Endodermal cell (in vitro differentiated cells): ENCODE measurements at regions not wholly inside any gene's neighbourhood (a gene's known extent, or its start where the extent isn't known, plus 50 kb on each side); places are given as distances from the start of the nearest gene placed in this dataset.

ENCODE experiments used
- DNase-seq: peaks from one replicate; pipeline ENCODE4 v3.0.0-alpha.2; 2017
- H3K27ac ChIP-seq: 2 replicates; pipeline ENCODE4 v1.5.1; 2013; ENCODE audit warnings: mild to moderate bottlenecking, low read depth, low read length, moderate library complexity
- H3K27me3 ChIP-seq: 2 replicates; pipeline ENCODE4 v1.6.1; 2013; ENCODE audit warnings: mild to moderate bottlenecking, low read length, moderate library complexity; ENCODE audit not compliant: insufficient read depth, control insufficient read depth, poor library complexity, severe bottlenecking
- H3K36me3 ChIP-seq: 2 replicates; pipeline ENCODE4 v1.7.0; 2013; ENCODE audit warnings: mild to moderate bottlenecking, low read length, moderate library complexity; ENCODE audit not compliant: control insufficient read depth, insufficient read depth
- H3K4me1 ChIP-seq: one replicate; pipeline ENCODE4 v1.7.0; 2013; ENCODE audit warnings: low read length; ENCODE audit not compliant: control insufficient read depth, insufficient read depth
- H3K4me3 ChIP-seq: 2 replicates; pipeline ENCODE4 v1.5.1; 2013; ENCODE audit warnings: mild to moderate bottlenecking, low read length, moderate library complexity
- H3K9ac ChIP-seq: 2 replicates; pipeline ENCODE4 v1.6.1; 2013; ENCODE audit warnings: mild to moderate bottlenecking, low read length, moderate library complexity; ENCODE audit not compliant: poor library complexity, severe bottlenecking; ENCODE audit errors: extremely low read depth
- H3K9me3 ChIP-seq: 2 replicates; pipeline ENCODE4 v1.6.1; 2013; ENCODE audit warnings: mild to moderate bottlenecking, low read length, moderate library complexity; ENCODE audit not compliant: control insufficient read depth
- H3K27ac Mint-ChIP-seq: 2 replicates; pipeline ENCODE4 v1.8.0; 2020; ENCODE audit warnings: mixed read lengths
- H3K27me3 Mint-ChIP-seq: 2 replicates; pipeline ENCODE4 v1.8.0; 2021; ENCODE audit warnings: mild to moderate bottlenecking, mixed read lengths; ENCODE audit not compliant: insufficient read depth
- H3K36me3 Mint-ChIP-seq: 2 replicates; pipeline ENCODE4 v1.8.0; 2020; ENCODE audit warnings: low read depth, mixed read lengths
- H3K4me1 Mint-ChIP-seq: 2 replicates; pipeline ENCODE4 v1.8.0; 2020; ENCODE audit warnings: mixed read lengths
- H3K4me3 Mint-ChIP-seq: 2 replicates; pipeline ENCODE4 v1.8.0; 2020; ENCODE audit warnings: mild to moderate bottlenecking, moderate library complexity, mixed read lengths
- H3K9me3 Mint-ChIP-seq: 2 replicates; pipeline ENCODE4 v1.8.0; 2020; ENCODE audit warnings: mild to moderate bottlenecking, mixed read lengths
- CTCF ChIP-seq: fragments of 200-600 bp; sonication (generic); conservative IDR thresholded peaks from 2 replicates; pipeline ENCODE4 v1.5.0; 2021; ENCODE audit warnings: antibody characterized with exemption, mild to moderate bottlenecking
- WGBS, 2 experiments: methylation state at CpG; one replicate each; pipeline versions ENCODE4 v1.1.5 to v1.1.7; 2013; ENCODE audit warnings: missing lambda C conversion rate in 2 of 2, mixed read lengths in 1 of 2; ENCODE audit not compliant: insufficient coverage in 1 of 2, insufficient read length in 1 of 2; 5-methylcytosine and 5-hydroxymethylcytosine counted together

GRCh38 chr7:109983618-109984017 lies 1107.3 kb upstream of the LRRN3 start:
- Mint-ChIP-seq H3K27me3 (no peaks in the 10 kb centered on the region), H3K9me3 (peaks cover 9% of the 10 kb centered on the region), H3K4me1 (no peaks in the 10 kb centered on the region), H3K36me3 (no peaks in the 10 kb centered on the region), H3K27ac (no peak overlapping the region), H3K4me3 (no peak overlapping the region)
- peaks cover 9% of the 10 kb centered on the region for H3K9me3 ChIP-seq
- no peak overlapping the region for H3K9ac ChIP-seq
- 100% methylated on average over 1 of the region's 1 CpG; no CpG with 5 or more reads in 1 of the 2 experiments for WGBS, 2 experiments
- H3K27ac ChIP-seq: no peak overlapping the region
- H3K27me3 ChIP-seq: no peaks in the 10 kb centered on the region
- H3K4me3 ChIP-seq: no peak overlapping the region
- no peak for TF ChIP-seq CTCF
- H3K4me1 ChIP-seq: no peaks in the 10 kb centered on the region
- no peak for DNase-seq
- no peaks in the 10 kb centered on the region for H3K36me3 ChIP-seq

GRCh38 chr7:109984729-109985128 lies 1106.2 kb upstream of the LRRN3 start:
- H3K4me3 ChIP-seq: no peak overlapping the region
- Mint-ChIP-seq H3K4me1 (no peaks in the 10 kb centered on the region), H3K4me3 (no peak overlapping the region), H3K27ac (no peak overlapping the region), H3K36me3 (no peaks in the 10 kb centered on the region), H3K9me3 (peaks cover 9% of the 10 kb centered on the region), H3K27me3 (no peaks in the 10 kb centered on the region)
- peaks cover 9% of the 10 kb centered on the region for H3K9me3 ChIP-seq
- H3K27ac ChIP-seq: no peak overlapping the region
- 81 to 92% methylated on average over 2 to 5 of the region's 5 CpGs for WGBS, 2 experiments
- no peak for DNase-seq
- no peak overlapping the region for H3K9ac ChIP-seq
- H3K36me3 ChIP-seq: no peaks in the 10 kb centered on the region
- no peaks in the 10 kb centered on the region for H3K4me1 ChIP-seq
- H3K27me3 ChIP-seq: no peaks in the 10 kb centered on the region
- TF ChIP-seq CTCF: no peak

GRCh38 chr7:109986701-109987100 lies 1104.2 kb upstream of the LRRN3 start:
- H3K27ac Mint-ChIP-seq: no peak overlapping the region
- no peak overlapping the region for H3K9ac ChIP-seq
- no peaks in the 10 kb centered on the region for H3K4me1 Mint-ChIP-seq
- TF ChIP-seq CTCF: no peak
- WGBS, 2 experiments: 93% methylated on average over 2 of the region's 2 CpGs; no CpG with 5 or more reads in 1 of the 2 experiments
- H3K9me3 Mint-ChIP-seq: peaks cover 8% of the 10 kb centered on the region
- H3K4me1 ChIP-seq: no peaks in the 10 kb centered on the region
- no peaks in the 10 kb centered on the region for H3K36me3 ChIP-seq
- no peaks in the 10 kb centered on the region for H3K27me3 Mint-ChIP-seq
- H3K27me3 ChIP-seq: no peaks in the 10 kb centered on the region
- H3K4me3 ChIP-seq: no peak overlapping the region
- peaks cover 8% of the 10 kb centered on the region for H3K9me3 ChIP-seq
- no peak overlapping the region for H3K27ac ChIP-seq
- no peaks in the 10 kb centered on the region for H3K36me3 Mint-ChIP-seq
- H3K4me3 Mint-ChIP-seq: no peak overlapping the region
- no peak for DNase-seq
